Urinary bladder (tissue), 3 donors: ENCODE measurements at regions not wholly inside any gene's neighbourhood (a gene's known extent, or its start where the extent isn't known, plus 50 kb on each side); places are given as distances from the start of the nearest gene placed in this dataset.

ENCODE experiments used
- DNase-seq: peaks from one replicate; pipeline ENCODE4 v3.0.0-alpha.2; 2015; ENCODE audit errors: extremely low spot score
- H3K27ac ChIP-seq: one replicate; pipeline ENCODE4 v1.5.1; 2013; ENCODE audit warnings: low read depth, mild to moderate bottlenecking, moderate library complexity
- H3K36me3 ChIP-seq: one replicate; pipeline ENCODE4 v1.6.1; 2013; ENCODE audit warnings: mild to moderate bottlenecking, moderate library complexity; ENCODE audit not compliant: insufficient read depth
- H3K4me1 ChIP-seq: one replicate; pipeline ENCODE4 v1.6.1; 2013; ENCODE audit warnings: mild to moderate bottlenecking, moderate library complexity; ENCODE audit not compliant: insufficient read depth
- H3K4me3 ChIP-seq: one replicate; pipeline ENCODE4 v1.5.1; 2013; ENCODE audit warnings: low read depth, low read length
- WGBS: extraction: QIAGEN DNeasy Blood & Tissue Kit; methylation state at CpG from one replicate; pipeline ENCODE4 v1.1.7; 2013; 5-methylcytosine and 5-hydroxymethylcytosine counted together
- donor health status: healthy with polysubstance abuse.
- donor health status: healthy.

GRCh38 chr20:51212816-51213215 lies 189.9 kb upstream of the KCNG1 start:
- 61% methylated on average over 3 of the region's 3 CpGs for WGBS
- Histone ChIP-seq H3K27ac (no peak overlapping the region), H3K36me3 (no peaks in the 10 kb centered on the region), H3K4me3 (no peak overlapping the region), H3K4me1 (no peaks in the 10 kb centered on the region)
- no peak for DNase-seq

- Histone ChIP-seq H3K36me3 (no peaks in the 10 kb centered on the region), H3K4me1 (no peaks in the 10 kb centered on the region), H3K27ac (no peak overlapping the region), H3K4me3 (no peak overlapping the region)
- 76% methylated on average over 2 of the region's 2 CpGs for WGBS
- no peak for DNase-seq
These were observed 188.3 kb upstream of the KCNG1 start for GRCh38 chr20:51211191-51211590.

- H3K36me3 ChIP-seq, result no peaks in the 10 kb centered on the region
- DNase-seq, result no peak
These were observed 187.2 kb upstream of the KCNG1 start for GRCh38 chr20:51210084-51210483.

GRCh38 chr20:51208162-51208561 lies 185.3 kb upstream of the KCNG1 start:
- Histone ChIP-seq H3K4me3 (no peak overlapping the region), H3K27ac (no peak overlapping the region), H3K36me3 (no peaks in the 10 kb centered on the region), H3K4me1 (no peaks in the 10 kb centered on the region)
- 73% methylated on average over 3 of the region's 3 CpGs for WGBS
- no peak for DNase-seq

More at GRCh38 chr20:51210084-51210483, 187.2 kb upstream of the KCNG1 start:
- Histone ChIP-seq H3K4me1 (no peaks in the 10 kb centered on the region), H3K4me3 (no peak overlapping the region), H3K27ac (no peak overlapping the region)
- 42% methylated on average over 1 of the region's 1 CpG for WGBS

GRCh38 chr20:51206032-51206662 lies 183.2 kb upstream of the KCNG1 start:
- DNase-seq, result no peak
- Histone ChIP-seq H3K4me3 (no peak overlapping the region), H3K4me1 (no peaks in the 10 kb centered on the region), H3K36me3 (no peaks in the 10 kb centered on the region), H3K27ac (no peak overlapping the region)
- 93% methylated on average over 5 of the region's 5 CpGs for WGBS

GRCh38 chr20:51204794-51205193 lies 181.9 kb upstream of the KCNG1 start:
- no peaks in the 10 kb centered on the region for H3K36me3 ChIP-seq
- DNase-seq, result no peak
- WGBS, result 57% methylated on average over 1 of the region's 1 CpG
- no peaks in the 10 kb centered on the region for H3K4me1 ChIP-seq
- no peak overlapping the region for H3K27ac ChIP-seq
- H3K4me3 ChIP-seq, result no peak overlapping the region

GRCh38 chr20:51204051-51204715 lies 181.3 kb upstream of the KCNG1 start:
- 70% methylated on average over 3 of the region's 3 CpGs for WGBS
- no peak overlapping the region for H3K27ac ChIP-seq
- DNase-seq, result no peak
- H3K4me3 ChIP-seq, result no peak overlapping the region
- no peaks in the 10 kb centered on the region for H3K36me3 ChIP-seq
- no peaks in the 10 kb centered on the region for H3K4me1 ChIP-seq

- H3K36me3 ChIP-seq, result no peaks in the 10 kb centered on the region
- no peaks in the 10 kb centered on the region for H3K4me1 ChIP-seq
- H3K27ac ChIP-seq, result no peak overlapping the region
- no peak for DNase-seq
- WGBS, result 87% methylated on average over 10 of the region's 10 CpGs
- no peak overlapping the region for H3K4me3 ChIP-seq
These were observed 179.4 kb upstream of the KCNG1 start for GRCh38 chr20:51202304-51202703.

- H3K4me1 ChIP-seq, result no peaks in the 10 kb centered on the region
- no peaks in the 10 kb centered on the region for H3K36me3 ChIP-seq
- 74% methylated on average over 6 of the region's 6 CpGs for WGBS
- DNase-seq, result no peak
- no peak overlapping the region for H3K4me3 ChIP-seq
- no peak overlapping the region for H3K27ac ChIP-seq
These were observed 177.0 kb upstream of the KCNG1 start for GRCh38 chr20:51199920-51200319.

GRCh38 chr20:51198876-51199523 lies 176.1 kb upstream of the KCNG1 start:
- no peak for DNase-seq
- WGBS, result 83% methylated on average over 6 of the region's 6 CpGs
- no peaks in the 10 kb centered on the region for H3K36me3 ChIP-seq
- H3K4me3 ChIP-seq, result no peak overlapping the region
- H3K27ac ChIP-seq, result no peak overlapping the region
- no peaks in the 10 kb centered on the region for H3K4me1 ChIP-seq

- H3K4me3 ChIP-seq, result no peak overlapping the region
- no peak overlapping the region for H3K27ac ChIP-seq
- no peaks in the 10 kb centered on the region for H3K36me3 ChIP-seq
- H3K4me1 ChIP-seq, result no peaks in the 10 kb centered on the region
- WGBS, result 82% methylated on average over 5 of the region's 5 CpGs
- DNase-seq, result no peak
These were observed 175.3 kb upstream of the KCNG1 start for GRCh38 chr20:51198238-51198637.

GRCh38 chr20:51196991-51197651 lies 174.2 kb upstream of the KCNG1 start:
- H3K27ac ChIP-seq, result no peak overlapping the region
- no peak overlapping the region for H3K4me3 ChIP-seq
- H3K4me1 ChIP-seq, result no peaks in the 10 kb centered on the region
- DNase-seq, result no peak
- 79% methylated on average over 11 of the region's 11 CpGs for WGBS
- H3K36me3 ChIP-seq, result no peaks in the 10 kb centered on the region

- DNase-seq, result no peak
- 88% methylated on average over 5 of the region's 5 CpGs for WGBS
- Histone ChIP-seq H3K27ac (no peak overlapping the region), H3K4me1 (no peaks in the 10 kb centered on the region), H3K4me3 (no peak overlapping the region), H3K36me3 (no peaks in the 10 kb centered on the region)
These were observed 173.1 kb upstream of the KCNG1 start for GRCh38 chr20:51195990-51196389.

- Histone ChIP-seq H3K4me1 (no peaks in the 10 kb centered on the region), H3K27ac (no peak overlapping the region), H3K4me3 (no peak overlapping the region), H3K36me3 (no peaks in the 10 kb centered on the region)
- no peak for DNase-seq
- 80% methylated on average over 10 of the region's 10 CpGs for WGBS
These were observed 172.6 kb upstream of the KCNG1 start for GRCh38 chr20:51195419-51195901.
